ENCODE measurements at regions not wholly inside any gene's neighbourhood (a gene's known extent, or its start where the extent isn't known, plus 50 kb on each side); places are given as distances from the start of the nearest gene placed in this dataset.

DNA sequence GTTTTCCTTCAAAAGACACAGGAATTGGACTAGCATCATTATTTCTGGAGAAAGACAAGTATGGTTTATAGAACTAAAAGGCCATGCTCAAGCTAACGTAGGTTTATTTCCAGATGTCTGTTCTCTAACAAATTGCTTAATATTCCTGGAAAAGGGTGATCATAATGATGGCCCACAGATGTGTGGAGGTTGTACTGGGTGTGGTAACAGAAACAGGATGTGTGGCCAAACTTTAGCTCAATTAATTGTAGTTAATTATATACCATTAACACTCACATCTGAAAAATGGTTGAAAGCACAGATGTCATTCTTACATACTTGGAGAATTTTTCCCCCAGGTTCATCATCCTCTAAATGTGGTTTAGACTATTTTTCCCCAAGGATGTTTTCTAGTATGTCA, 292.7 kb upstream of the RASA1 start:
- TF ChIP-seq, protein P1, sequence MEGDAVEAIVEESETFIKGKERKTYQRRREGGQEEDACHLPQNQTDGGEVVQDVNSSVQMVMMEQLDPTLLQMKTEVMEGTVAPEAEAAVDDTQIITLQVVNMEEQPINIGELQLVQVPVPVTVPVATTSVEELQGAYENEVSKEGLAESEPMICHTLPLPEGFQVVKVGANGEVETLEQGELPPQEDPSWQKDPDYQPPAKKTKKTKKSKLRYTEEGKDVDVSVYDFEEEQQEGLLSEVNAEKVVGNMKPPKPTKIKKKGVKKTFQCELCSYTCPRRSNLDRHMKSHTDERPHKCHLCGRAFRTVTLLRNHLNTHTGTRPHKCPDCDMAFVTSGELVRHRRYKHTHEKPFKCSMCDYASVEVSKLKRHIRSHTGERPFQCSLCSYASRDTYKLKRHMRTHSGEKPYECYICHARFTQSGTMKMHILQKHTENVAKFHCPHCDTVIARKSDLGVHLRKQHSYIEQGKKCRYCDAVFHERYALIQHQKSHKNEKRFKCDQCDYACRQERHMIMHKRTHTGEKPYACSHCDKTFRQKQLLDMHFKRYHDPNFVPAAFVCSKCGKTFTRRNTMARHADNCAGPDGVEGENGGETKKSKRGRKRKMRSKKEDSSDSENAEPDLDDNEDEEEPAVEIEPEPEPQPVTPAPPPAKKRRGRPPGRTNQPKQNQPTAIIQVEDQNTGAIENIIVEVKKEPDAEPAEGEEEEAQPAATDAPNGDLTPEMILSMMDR (IDR thresholded peaks at IDR 0.05; ENCODE audit: low read depth, low read length, poor library complexity, severe bottlenecking), result no peak
- no peak for TF ChIP-seq EZH2phosphoT487 (IDR thresholded peaks at IDR 0.05; ENCODE audit: borderline replicate concordance, low read length)
